CD14-positive monocyte (primary cell): ENCODE measurements at regions not wholly inside any gene's neighbourhood (a gene's known extent, or its start where the extent isn't known, plus 50 kb on each side); places are given as distances from the start of the nearest gene placed in this dataset.

Experiments used
- DNase-seq, 3 donors: peaks; one replicate each; pipeline ENCODE4 v3.0.0-alpha.2; 2011 to 2022
- H2AFZ ChIP-seq: 2 replicates; pipeline ENCODE4 v1.6.0; 2012; ENCODE audit warnings: mild to moderate bottlenecking, low read depth, low read length, inconsistent platforms; ENCODE audit not compliant: insufficient read depth, poor library complexity, severe bottlenecking
- H3K27ac ChIP-seq, 2 donors: 1 replicate in 1 of 2; 2 replicates in 1 of 2; pipeline ENCODE4 v1.5.1; 2012 to 2013; ENCODE audit warnings: low read length in 2 of 2, control low read depth in 1 of 2, inconsistent platforms in 1 of 2, low read depth in 1 of 2, mild to moderate bottlenecking in 1 of 2
- H3K27me3 ChIP-seq, 2 donors: one replicate each; pipeline versions ENCODE4 v1.6.0 to v1.6.1; 2011 to 2013; ENCODE audit warnings: low read length in 2 of 2; ENCODE audit not compliant: control insufficient read depth in 2 of 2, insufficient read depth in 2 of 2
- H3K36me3 ChIP-seq, 2 donors: replicated peaks in 1 of 2; 1 replicate in 1 of 2; 2 replicates in 1 of 2; pipeline versions ENCODE4 v1.5.1 to v1.6.1; 2012 to 2013; ENCODE audit warnings: low read length in 2 of 2, control low read depth in 1 of 2, inconsistent platforms in 1 of 2, mild to moderate bottlenecking in 1 of 2; ENCODE audit not compliant: insufficient read depth in 2 of 2, control insufficient read depth in 1 of 2
- H3K4me1 ChIP-seq, 2 donors: 1 replicate in 1 of 2; 2 replicates in 1 of 2; pipeline versions ENCODE4 v1.5.1 to v1.6.1; 2012 to 2013; ENCODE audit warnings: low read length in 2 of 2, control low read depth in 1 of 2, inconsistent platforms in 1 of 2, mild to moderate bottlenecking in 1 of 2, moderate library complexity in 1 of 2; ENCODE audit not compliant: insufficient read depth in 2 of 2, control insufficient read depth in 1 of 2
- H3K4me2 ChIP-seq: replicated peaks from 2 replicates; pipeline ENCODE3; 2012; ENCODE audit warnings: low read length, moderate library complexity, mild to moderate bottlenecking; ENCODE audit not compliant: poor library complexity, severe bottlenecking; ENCODE audit errors: extremely low read depth
- H3K4me3 ChIP-seq, 3 experiments: fragments of 200-600 bp in 1 of 3; sonication (generic) in 1 of 3; replicated peaks in 1 of 3; 1 replicate in 2 of 3; 2 replicates in 1 of 3; pipeline ENCODE4 v1.5.1; 2011 to 2013; ENCODE audit warnings: low read length in 3 of 3, mild to moderate bottlenecking in 3 of 3, control low read depth in 2 of 3, low read depth in 2 of 3, inconsistent platforms in 1 of 3, moderate library complexity in 1 of 3
- H3K79me2 ChIP-seq: 2 replicates; pipeline ENCODE4 v1.6.0; 2012; ENCODE audit warnings: mild to moderate bottlenecking, control low read depth, inconsistent platforms, low read length, moderate library complexity; ENCODE audit not compliant: insufficient read depth
- H3K9ac ChIP-seq: 2 replicates; pipeline ENCODE4 v1.6.0; 2017; ENCODE audit warnings: low read length, mild to moderate bottlenecking; ENCODE audit not compliant: insufficient read depth, poor library complexity, severe bottlenecking
- H3K9me3 ChIP-seq, 2 donors: replicated peaks in 1 of 2; 1 replicate in 1 of 2; 2 replicates in 1 of 2; pipeline versions ENCODE4 v1.5.1 to v1.6.1; 2012 to 2013; ENCODE audit warnings: low read length in 2 of 2, control low read depth in 1 of 2; ENCODE audit not compliant: control insufficient read depth in 1 of 2, insufficient read depth in 1 of 2
- H4K20me1 ChIP-seq: 2 replicates; pipeline ENCODE4 v1.6.0; 2012; ENCODE audit warnings: mild to moderate bottlenecking, low read length, control low read depth, moderate library complexity; ENCODE audit not compliant: insufficient read depth
- H3K27ac Mint-ChIP-seq, 7 donors: one replicate each; pipeline ENCODE4 v1.8.0; 2020; ENCODE audit warnings: mild to moderate bottlenecking in 7 of 7, mixed read lengths in 7 of 7, moderate library complexity in 6 of 7, inconsistent platforms in 2 of 7
- H3K27me3 Mint-ChIP-seq, 3 donors: one replicate each; pipeline ENCODE4 v1.8.0; 2021 to 2022; ENCODE audit warnings: low read depth in 3 of 3, mild to moderate bottlenecking in 3 of 3, mixed read lengths in 3 of 3, moderate library complexity in 3 of 3, inconsistent platforms in 1 of 3
- H3K36me3 Mint-ChIP-seq, 2 donors: one replicate each; pipeline ENCODE4 v1.8.0; 2020; ENCODE audit warnings: mixed read lengths in 2 of 2, inconsistent platforms in 1 of 2, mild to moderate bottlenecking in 1 of 2
- H3K4me1 Mint-ChIP-seq: one replicate; pipeline ENCODE4 v1.8.0; 2020; ENCODE audit warnings: mild to moderate bottlenecking, mixed read lengths
- H3K4me3 Mint-ChIP-seq, 2 donors: one replicate each; pipeline ENCODE4 v1.8.0; 2020; ENCODE audit warnings: mild to moderate bottlenecking in 2 of 2, mixed read lengths in 2 of 2, moderate library complexity in 1 of 2
- H3K9me3 Mint-ChIP-seq, 7 donors: one replicate each; pipeline ENCODE4 v1.8.0; 2020 to 2022; ENCODE audit warnings: mixed read lengths in 7 of 7, mild to moderate bottlenecking in 6 of 7, moderate library complexity in 6 of 7, inconsistent platforms in 2 of 7
- WGBS: methylation state at CpG from one replicate; pipeline ENCODE4 v1.1.5; 2013; ENCODE audit warnings: missing lambda C conversion rate; ENCODE audit not compliant: insufficient coverage; 5-methylcytosine and 5-hydroxymethylcytosine counted together
- intact Hi-C, 2 donors: fragments of 100-400 bp; cut with micrococcal nuclease; formaldehyde crosslinking; loops; one replicate each; pipeline versions ENCODE4 v1.15.0 to v1.15.1; 2023
- TF ChIP-seq, protein P1 (sequence below): fragments of 200-600 bp; IDR thresholded peaks from one replicate; pipeline ENCODE4 v1.8.0; 2022; ENCODE audit warnings: antibody characterized with exemption, mild to moderate bottlenecking

DNA sequence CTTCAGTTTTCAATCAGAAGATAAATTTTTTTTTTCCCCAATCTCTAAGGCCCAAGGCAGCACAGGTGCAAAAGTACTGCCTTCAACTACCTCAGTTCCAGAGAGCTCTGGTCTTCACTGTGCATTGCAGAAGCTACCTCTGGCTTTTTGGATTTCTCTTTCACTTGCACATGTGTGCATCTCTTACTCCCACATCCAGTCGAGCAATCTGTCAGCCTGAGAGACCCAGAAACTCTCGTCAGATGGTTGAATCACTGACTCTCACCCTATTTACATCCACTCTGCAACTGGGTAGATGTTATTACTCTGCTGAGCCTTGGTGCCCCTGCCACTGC lies 813.8 kb downstream of the NR2F2 start:
- TF ChIP-seq, protein P1, sequence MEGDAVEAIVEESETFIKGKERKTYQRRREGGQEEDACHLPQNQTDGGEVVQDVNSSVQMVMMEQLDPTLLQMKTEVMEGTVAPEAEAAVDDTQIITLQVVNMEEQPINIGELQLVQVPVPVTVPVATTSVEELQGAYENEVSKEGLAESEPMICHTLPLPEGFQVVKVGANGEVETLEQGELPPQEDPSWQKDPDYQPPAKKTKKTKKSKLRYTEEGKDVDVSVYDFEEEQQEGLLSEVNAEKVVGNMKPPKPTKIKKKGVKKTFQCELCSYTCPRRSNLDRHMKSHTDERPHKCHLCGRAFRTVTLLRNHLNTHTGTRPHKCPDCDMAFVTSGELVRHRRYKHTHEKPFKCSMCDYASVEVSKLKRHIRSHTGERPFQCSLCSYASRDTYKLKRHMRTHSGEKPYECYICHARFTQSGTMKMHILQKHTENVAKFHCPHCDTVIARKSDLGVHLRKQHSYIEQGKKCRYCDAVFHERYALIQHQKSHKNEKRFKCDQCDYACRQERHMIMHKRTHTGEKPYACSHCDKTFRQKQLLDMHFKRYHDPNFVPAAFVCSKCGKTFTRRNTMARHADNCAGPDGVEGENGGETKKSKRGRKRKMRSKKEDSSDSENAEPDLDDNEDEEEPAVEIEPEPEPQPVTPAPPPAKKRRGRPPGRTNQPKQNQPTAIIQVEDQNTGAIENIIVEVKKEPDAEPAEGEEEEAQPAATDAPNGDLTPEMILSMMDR, result no peak
- no peak overlapping the region for H3K27ac ChIP-seq
- Mint-ChIP-seq H3K27ac (no peak overlapping the region), H3K4me3 (no peak overlapping the region), H3K27me3 (peaks cover 0 to 2% (median 0%) of the 10 kb centered on the region in 3 donors), H3K9me3 (peaks cover 0 to 5% (median 2%) of the 10 kb centered on the region in 7 donors), H3K36me3 (no peaks in the 10 kb centered on the region), H3K4me1 (no peaks in the 10 kb centered on the region)
- H3K4me2 ChIP-seq, result no peak overlapping the region
- intact Hi-C loops, result no loop called here
- no peaks in the 10 kb centered on the region for H4K20me1 ChIP-seq
- no peaks in the 10 kb centered on the region for H3K4me1 ChIP-seq
- H3K9me3 ChIP-seq, result no peaks in the 10 kb centered on the region
- H3K36me3 ChIP-seq, result no peaks in the 10 kb centered on the region
- H3K9ac ChIP-seq, result no peak overlapping the region
- WGBS, result no CpG with 5 or more reads among the region's 2 CpGs
- no peaks in the 10 kb centered on the region for H3K79me2 ChIP-seq
- H3K27me3 ChIP-seq, result no peaks in the 10 kb centered on the region
- no peak overlapping the region for H3K4me3 ChIP-seq
- H2AFZ ChIP-seq, result no peak overlapping the region
- no peak for DNase-seq

GRCh38 chr15:97146929-97147870 lies 813.3 kb upstream of the ARRDC4 start:
- H3K9me3 Mint-ChIP-seq, result peaks cover 0 to 5% (median 0%) of the 10 kb centered on the region in 7 donors
- Histone ChIP-seq H3K36me3 (no peaks in the 10 kb centered on the region), H3K9ac (no peak overlapping the region), H3K27ac (no peak overlapping the region), H3K4me3 (no peak overlapping the region), H4K20me1 (no peaks in the 10 kb centered on the region), H2AFZ (no peak overlapping the region), H3K27me3 (no peaks in the 10 kb centered on the region), H3K79me2 (no peaks in the 10 kb centered on the region), H3K9me3 (no peaks in the 10 kb centered on the region), H3K4me2 (no peak overlapping the region), H3K4me1 (no peaks in the 10 kb centered on the region)
- 88% methylated on average over 3 of the region's 18 CpGs for WGBS
- DNase-seq, result no peak
- no peak overlapping the region for H3K4me3 Mint-ChIP-seq
- TF ChIP-seq, protein P1, result no peak
- H3K27ac Mint-ChIP-seq, result no peak overlapping the region
- peaks cover 0 to 2% (median 0%) of the 10 kb centered on the region in 3 donors for H3K27me3 Mint-ChIP-seq
- intact Hi-C loops, result no loop called here
- H3K36me3 Mint-ChIP-seq, result no peaks in the 10 kb centered on the region
- no peaks in the 10 kb centered on the region for H3K4me1 Mint-ChIP-seq
